Mesenchymal stem cell (in vitro differentiated cells and primary cell): ENCODE measurements at regions not wholly inside any gene's neighbourhood (a gene's known extent, or its start where the extent isn't known, plus 50 kb on each side); places are given as distances from the start of the nearest gene placed in this dataset.
"Not testable (repeated sequence)": the region's sequence is repeated elsewhere in the genome, so short reads cannot be mapped to it uniquely, and the experiment has no call there.

Experiments used
- DNase-seq: peaks from one replicate; pipeline ENCODE4 v3.0.0-alpha.2; 2013
- H2AFZ ChIP-seq: one replicate; pipeline ENCODE4 v1.6.1; 2013; ENCODE audit warnings: low read depth, mild to moderate bottlenecking, control low read depth, inconsistent platforms, low read length, moderate library complexity
- H2AK5ac ChIP-seq: 2 replicates; pipeline ENCODE4 v1.6.1; 2013; ENCODE audit warnings: low read length, moderate library complexity, mild to moderate bottlenecking, inconsistent platforms; ENCODE audit not compliant: severe bottlenecking
- H2BK120ac ChIP-seq: one replicate; pipeline ENCODE4 v1.6.1; 2013; ENCODE audit warnings: low read depth, mild to moderate bottlenecking, inconsistent platforms, low read length, moderate library complexity
- H2BK12ac ChIP-seq, 2 experiments: one replicate each; pipeline ENCODE4 v1.6.1; 2013; ENCODE audit warnings: inconsistent platforms in 2 of 2, low read length in 2 of 2, mild to moderate bottlenecking in 2 of 2, moderate library complexity in 2 of 2, control low read depth in 1 of 2
- H2BK15ac ChIP-seq: one replicate; pipeline ENCODE4 v1.6.1; 2013; ENCODE audit warnings: mild to moderate bottlenecking, low read depth, inconsistent platforms; ENCODE audit not compliant: poor library complexity, severe bottlenecking
- H2BK5ac ChIP-seq: 2 replicates; pipeline ENCODE4 v1.6.1; 2013; ENCODE audit warnings: low read depth, mild to moderate bottlenecking, low read length, control low read depth, inconsistent platforms; ENCODE audit not compliant: poor library complexity, severe bottlenecking
- H3K14ac ChIP-seq, 2 experiments: one replicate each; pipeline ENCODE4 v1.6.1; 2013; ENCODE audit warnings: inconsistent platforms in 2 of 2, low read length in 2 of 2, control low read depth in 1 of 2, mild to moderate bottlenecking in 1 of 2, moderate library complexity in 1 of 2
- H3K18ac ChIP-seq, 2 experiments: one replicate each; pipeline ENCODE4 v1.6.1; 2013; ENCODE audit warnings: inconsistent platforms in 2 of 2, low read length in 2 of 2, control low read depth in 1 of 2, low read depth in 1 of 2, mild to moderate bottlenecking in 1 of 2
- H3K23ac ChIP-seq, 2 experiments: one replicate each; pipeline ENCODE4 v1.6.1; 2013; ENCODE audit warnings: inconsistent platforms in 2 of 2, low read length in 2 of 2, mild to moderate bottlenecking in 2 of 2, moderate library complexity in 2 of 2, control low read depth in 1 of 2
- H3K27ac ChIP-seq: 2 replicates; pipeline ENCODE4 v1.5.1; 2013; ENCODE audit warnings: mild to moderate bottlenecking, moderate library complexity, low read length, control low read depth, inconsistent platforms; ENCODE audit not compliant: poor library complexity, severe bottlenecking
- H3K27me3 ChIP-seq, 2 experiments: 2 replicates each; pipeline versions ENCODE4 v1.6.1 to v1.7.0; 2013; ENCODE audit warnings: low read length in 2 of 2, mild to moderate bottlenecking in 2 of 2, moderate library complexity in 2 of 2, control low read depth in 1 of 2, inconsistent platforms in 1 of 2; ENCODE audit not compliant: control insufficient read depth in 1 of 2, insufficient read depth in 1 of 2
- H3K36me3 ChIP-seq, 2 experiments: 2 replicates each; pipeline versions ENCODE4 v1.6.1 to v1.7.0; 2013; ENCODE audit warnings: low read length in 2 of 2, control low read depth in 1 of 2, inconsistent platforms in 1 of 2, low read depth in 1 of 2, mild to moderate bottlenecking in 1 of 2; ENCODE audit not compliant: insufficient read depth in 2 of 2, control insufficient read depth in 1 of 2
- H3K4ac ChIP-seq, 2 experiments: one replicate each; pipeline ENCODE4 v1.6.1; 2013; ENCODE audit warnings: inconsistent platforms in 2 of 2, low read length in 2 of 2, mild to moderate bottlenecking in 2 of 2, moderate library complexity in 2 of 2, control low read depth in 1 of 2, low read depth in 1 of 2
- H3K4me1 ChIP-seq: 2 replicates; pipeline ENCODE4 v1.6.1; 2013; ENCODE audit warnings: low read depth, low read length, control low read depth; ENCODE audit not compliant: control insufficient read depth, insufficient read depth
- H3K4me2 ChIP-seq: 2 replicates; pipeline ENCODE4 v1.6.1; 2013; ENCODE audit warnings: low read length, mild to moderate bottlenecking, inconsistent platforms; ENCODE audit not compliant: poor library complexity, severe bottlenecking
- H3K4me3 ChIP-seq, 2 experiments: 2 replicates each; pipeline versions ENCODE4 v1.5.1 to v1.7.0; 2013; ENCODE audit warnings: low read length in 2 of 2, mild to moderate bottlenecking in 2 of 2, control low read depth in 1 of 2, low read depth in 1 of 2; ENCODE audit not compliant: insufficient read depth in 1 of 2
- H3K79me1 ChIP-seq: replicated peaks from 2 replicates; pipeline ENCODE4 v1.6.1; 2013; ENCODE audit warnings: mild to moderate bottlenecking, control low read depth, low read length, inconsistent platforms; ENCODE audit not compliant: poor library complexity, severe bottlenecking
- H3K9ac ChIP-seq: 2 replicates; pipeline ENCODE4 v1.7.0; 2013; ENCODE audit warnings: mild to moderate bottlenecking, low read length, moderate library complexity
- H3K9me3 ChIP-seq: 2 replicates; pipeline ENCODE4 v1.7.0; 2013; ENCODE audit warnings: mild to moderate bottlenecking, low read length; ENCODE audit not compliant: control insufficient read depth
- H4K8ac ChIP-seq: one replicate; pipeline ENCODE4 v1.6.1; 2013; ENCODE audit warnings: inconsistent platforms, mild to moderate bottlenecking, low read length, moderate library complexity
- H4K91ac ChIP-seq: one replicate; pipeline ENCODE4 v1.6.1; 2013; ENCODE audit warnings: mild to moderate bottlenecking, low read length, inconsistent platforms
- WGBS: methylation state at CpG from one replicate; pipeline ENCODE4 v1.1.7; 2013; ENCODE audit warnings: mixed read lengths; 5-methylcytosine and 5-hydroxymethylcytosine counted together

DNA sequence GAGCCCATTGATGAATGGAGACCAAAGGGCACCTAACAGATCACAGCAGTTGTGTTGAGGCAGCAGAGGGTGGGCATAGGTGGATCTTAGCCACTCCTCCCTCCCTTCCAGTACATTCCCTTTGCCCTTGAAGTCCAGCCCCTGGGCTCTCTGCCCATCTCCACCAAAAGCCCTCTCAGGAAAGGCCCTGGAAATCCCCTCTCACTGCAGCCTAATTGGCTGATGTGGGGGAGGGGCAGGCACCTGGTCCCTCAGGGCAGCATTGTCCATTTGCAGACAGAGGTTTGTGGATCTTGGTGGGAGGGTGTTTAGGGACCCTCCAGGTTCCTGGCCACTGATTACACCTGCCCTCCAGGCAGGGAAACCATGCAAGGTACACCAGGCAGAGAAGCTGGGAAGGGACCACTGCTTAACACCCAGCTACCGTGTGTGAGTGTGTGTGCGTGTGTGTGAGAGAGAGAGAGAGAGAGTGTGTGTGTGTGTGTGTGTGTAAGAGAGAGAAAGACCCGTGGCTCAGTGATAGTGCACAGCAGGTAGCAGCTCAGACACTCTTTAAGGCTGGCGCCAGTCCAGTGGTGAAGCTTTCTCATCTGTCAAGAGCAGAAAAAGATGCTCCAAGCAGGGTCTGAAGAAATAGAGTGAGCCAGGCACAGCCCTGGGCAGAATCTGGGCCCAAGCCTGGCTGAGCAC, 71.1 kb downstream of the MATN1 start:
- Histone ChIP-seq H3K9me3 (no peaks in the 10 kb centered on the region), H4K8ac (peak overlapping the region; percentile 38), H3K18ac (no peak overlapping the region), H3K4me2 (no peak overlapping the region), H3K9ac (no peak overlapping the region), H3K36me3 (no peaks in the 10 kb centered on the region), H3K27me3 (peaks cover 4 to 40% of the 10 kb centered on the region in 2 experiments), H3K27ac (no peak overlapping the region), H4K91ac (no peak overlapping the region), H2BK12ac (no peak overlapping the region), H3K79me1 (no peaks in the 10 kb centered on the region), H3K4me3 (no peak overlapping the region), H2BK15ac (no peak overlapping the region), H3K23ac (no peak overlapping the region), H3K14ac (no peak overlapping the region), H3K4me1 (peaks cover 3% of the 10 kb centered on the region), H2BK5ac (no peak overlapping the region), H2BK120ac (no peak overlapping the region), H3K4ac (no peak overlapping the region), H2AK5ac (no peak overlapping the region), H2AFZ (no peak overlapping the region)
- DNase-seq: no peak
- WGBS: 58% methylated on average over 4 of the region's 4 CpGs

DNA sequence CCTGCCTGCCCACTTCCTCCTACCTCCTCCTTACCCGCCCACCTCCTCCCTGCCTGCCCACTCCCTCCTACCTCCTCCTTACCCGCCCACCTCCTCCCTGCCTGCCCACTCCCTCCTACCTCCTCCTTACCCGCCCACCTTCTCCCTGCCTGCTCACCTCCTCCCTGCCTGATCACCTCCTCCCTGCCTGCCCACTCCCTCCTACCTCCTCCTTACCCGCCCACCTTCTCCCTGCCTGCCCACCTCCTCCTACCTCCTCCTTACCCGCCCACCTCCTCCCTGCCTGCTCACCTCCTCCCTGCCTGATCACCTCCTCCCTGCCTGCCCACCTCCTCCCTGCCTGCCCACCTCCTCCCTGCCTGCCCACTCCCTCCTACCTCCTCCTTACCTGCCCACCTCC, 72.0 kb downstream of the MATN1 start:
- not testable (repeated sequence) for H3K4ac ChIP-seq, H3K9ac ChIP-seq, H2BK120ac ChIP-seq, H2AK5ac ChIP-seq, H3K4me1 ChIP-seq, H3K27ac ChIP-seq, H3K4me2 ChIP-seq, H4K91ac ChIP-seq, H2BK12ac ChIP-seq, H2BK5ac ChIP-seq, H3K36me3 ChIP-seq, H4K8ac ChIP-seq, DNase-seq, H2BK15ac ChIP-seq, H3K18ac ChIP-seq, H3K9me3 ChIP-seq, H2AFZ ChIP-seq, H3K23ac ChIP-seq, H3K79me1 ChIP-seq, H3K14ac ChIP-seq, H3K4me3 ChIP-seq
- WGBS: 64% methylated on average over 5 of the region's 5 CpGs
- H3K27me3 ChIP-seq: peaks cover 4 to 49% of the 10 kb centered on the region in 2 experiments

DNA sequence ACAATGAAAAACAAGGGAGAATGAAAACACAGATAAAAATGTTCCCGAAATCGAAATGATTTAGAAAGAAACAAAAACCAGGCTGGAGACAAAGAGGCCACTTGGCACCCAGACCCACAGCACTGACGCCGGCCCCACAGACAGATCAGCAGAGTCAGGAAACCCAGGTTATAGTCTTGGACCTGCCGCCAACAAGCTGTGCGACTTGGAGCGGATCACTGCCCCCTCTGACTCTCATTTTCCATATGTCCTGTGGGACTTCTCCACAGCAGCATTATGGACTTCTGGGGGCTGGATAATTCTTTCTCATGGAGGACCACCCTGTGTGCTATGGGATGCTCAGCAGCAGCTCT, 72.4 kb downstream of the MATN1 start:
- H2AFZ ChIP-seq: no peak overlapping the region
- H3K4me3 ChIP-seq: no peak overlapping the region
- no peak overlapping the region for H2BK120ac ChIP-seq
- peaks cover 4 to 49% of the 10 kb centered on the region in 2 experiments for H3K27me3 ChIP-seq
- no peak overlapping the region for H3K18ac ChIP-seq
- no peak overlapping the region for H2BK5ac ChIP-seq
- H3K23ac ChIP-seq: no peak overlapping the region
- no peaks in the 10 kb centered on the region for H3K36me3 ChIP-seq
- H3K27ac ChIP-seq: no peak overlapping the region
- H3K4me1 ChIP-seq: peaks cover 3% of the 10 kb centered on the region
- no peak for DNase-seq
- H4K8ac ChIP-seq: no peak overlapping the region
- H2AK5ac ChIP-seq: no peak overlapping the region
- H4K91ac ChIP-seq: no peak overlapping the region
- no peak overlapping the region for H2BK12ac ChIP-seq
- H3K9ac ChIP-seq: peak overlapping the region; percentile 50
- H2BK15ac ChIP-seq: no peak overlapping the region
- H3K79me1 ChIP-seq: no peaks in the 10 kb centered on the region
- 90% methylated on average over 7 of the region's 7 CpGs for WGBS
- no peaks in the 10 kb centered on the region for H3K9me3 ChIP-seq
- H3K4ac ChIP-seq: no peak overlapping the region
- no peak overlapping the region for H3K4me2 ChIP-seq
- no peak overlapping the region for H3K14ac ChIP-seq

DNA sequence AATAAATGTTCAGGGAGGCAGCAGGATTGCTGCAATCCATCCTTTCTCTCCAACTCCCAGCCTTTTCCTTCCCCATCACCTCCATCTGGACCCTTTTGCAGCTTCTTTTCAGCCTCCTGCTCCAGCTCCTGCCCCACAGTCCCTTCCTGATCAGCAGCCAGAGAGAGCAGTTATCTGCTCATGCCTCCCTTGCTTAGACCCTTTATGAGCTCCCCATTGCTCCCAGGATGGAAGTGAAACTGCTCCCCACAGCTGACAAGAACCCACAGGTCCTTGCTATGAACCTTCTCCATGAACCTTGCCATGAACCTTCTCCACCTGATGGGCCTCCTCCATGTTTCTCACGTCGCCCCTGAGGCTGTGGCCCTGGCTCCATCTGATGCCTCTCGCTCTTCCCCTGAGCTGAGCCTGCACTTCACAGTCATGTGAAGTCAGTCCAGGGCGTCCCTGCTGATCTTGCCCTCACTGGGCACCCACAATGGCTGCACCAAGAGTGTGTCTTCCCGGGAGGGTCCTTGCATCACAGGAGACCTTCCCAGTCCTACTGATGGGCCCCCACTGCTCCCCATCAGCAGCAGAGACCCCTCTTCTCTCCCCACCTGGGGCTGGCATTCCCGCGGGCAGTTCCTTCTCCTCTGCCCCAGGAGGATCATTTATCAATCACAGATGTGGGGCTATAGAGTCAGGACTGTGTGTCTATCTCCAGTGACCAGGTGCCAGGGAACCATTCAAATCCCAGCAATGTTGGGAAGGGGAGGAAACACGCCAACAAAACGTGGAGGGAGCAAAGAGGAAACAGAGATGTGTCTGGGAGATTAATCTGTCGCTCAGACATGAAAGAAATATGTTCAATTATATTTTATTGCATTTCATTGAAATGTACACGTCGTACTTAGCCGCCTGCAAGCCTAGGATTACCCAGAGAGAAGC, 73.1 kb downstream of the MATN1 start:
- no peak overlapping the region for H2BK120ac ChIP-seq
- no peak overlapping the region for H3K14ac ChIP-seq
- H3K36me3 ChIP-seq: no peaks in the 10 kb centered on the region
- H3K4me2 ChIP-seq: no peak overlapping the region
- H3K9ac ChIP-seq: peak overlapping the region; percentile 50
- H3K18ac ChIP-seq: no peak overlapping the region
- peaks cover 4% of the 10 kb centered on the region for H3K4me1 ChIP-seq
- no peak overlapping the region for H2BK15ac ChIP-seq
- WGBS: 65% methylated on average over 10 of the region's 13 CpGs
- no peaks in the 10 kb centered on the region for H3K79me1 ChIP-seq
- H4K8ac ChIP-seq: no peak overlapping the region
- H2BK5ac ChIP-seq: no peak overlapping the region
- H2BK12ac ChIP-seq: no peak overlapping the region
- no peak overlapping the region for H3K23ac ChIP-seq
- no peak overlapping the region for H4K91ac ChIP-seq
- H3K4ac ChIP-seq: no peak overlapping the region
- no peak for DNase-seq
- no peaks in the 10 kb centered on the region for H3K9me3 ChIP-seq
- no peak overlapping the region for H2AK5ac ChIP-seq
- H3K27me3 ChIP-seq: peaks cover 4 to 49% of the 10 kb centered on the region in 2 experiments
- no peak overlapping the region for H2AFZ ChIP-seq
- H3K4me3 ChIP-seq: no peak overlapping the region
- no peak overlapping the region for H3K27ac ChIP-seq
